AG04449 (cell line): ENCODE measurements at regions not wholly inside any gene's neighbourhood (a gene's known extent, or its start where the extent isn't known, plus 50 kb on each side); places are given as distances from the start of the nearest gene placed in this dataset.

Experiments
- CTCF ChIA-PET: fragments of 350-600 bp; formaldehyde crosslinking; extraction: SDS; loops from one replicate; lab custom pipeline; 2021; ENCODE audit warnings: antibody characterized with exemption; lab: Yijun Ruan, JAX
- POLR2A ChIA-PET: fragments of 400-600, 350-600 bp; formaldehyde crosslinking; extraction: SDS; loops from one replicate; lab custom pipeline; 2020; ENCODE audit warnings: antibody characterized with exemption, inconsistent platforms; lab: Yijun Ruan, JAX
- DNase-seq: peaks from one replicate; pipeline ENCODE4 v3.0.0-alpha.2; 2010; ENCODE audit warnings: low read depth, low spot score
- H3K4me3 ChIP-seq: 2 replicates; pipeline ENCODE4 v1.5.1; 2011; ENCODE audit warnings: low read depth, mild to moderate bottlenecking, control low read depth, low read length
- CTCF ChIP-seq: IDR thresholded peaks from one replicate; pipeline ENCODE4 v1.5.1; 2011; ENCODE audit warnings: mild to moderate bottlenecking, moderate library complexity, low read length, control low read depth, inconsistent platforms; ENCODE audit not compliant: insufficient read depth; ENCODE audit errors: missing control alignments

GRCh38 chr3:44104668-44105321, 136.9 kb upstream of the TOPAZ1 start:
- POLR2A ChIA-PET: no interaction called here
- no peak overlapping the region for H3K4me3 ChIP-seq
- no peak for TF ChIP-seq CTCF
- no peak for DNase-seq
- CTCF ChIA-PET: interaction anchor here (0.9 to 1.5 kb wide), 2 partner anchors 10 to 334 kb away, joined by 3 to 5 read pairs; no protein-coding TSS in a partner anchor

GRCh38 chr3:44105571-44105970, 136.1 kb upstream of the TOPAZ1 start:
- TF ChIP-seq CTCF: no peak
- H3K4me3 ChIP-seq: no peak overlapping the region
- DNase-seq: no peak
- ChIA-PET POLR2A (no interaction called here), CTCF (no interaction called here)

GRCh38 chr3:44106756-44107155, 134.9 kb upstream of the TOPAZ1 start:
- H3K4me3 ChIP-seq: no peak overlapping the region
- DNase-seq: no peak
- ChIA-PET POLR2A (no interaction called here), CTCF (interaction anchor here (0.9 to 1.2 kb wide), 2 partner anchors 9 to 19 kb away, joined by 3 read pairs; no protein-coding TSS in a partner anchor)
- no peak for TF ChIP-seq CTCF

GRCh38 chr3:44108481-44108880, 133.2 kb upstream of the TOPAZ1 start:
- POLR2A ChIA-PET: no interaction called here
- H3K4me3 ChIP-seq: no peak overlapping the region
- DNase-seq: no peak
- CTCF ChIA-PET: no interaction called here
- no peak for TF ChIP-seq CTCF

- POLR2A ChIA-PET: no interaction called here
- DNase-seq: no peak
Measured at GRCh38 chr3:44109771-44110361, 131.8 kb upstream of the TOPAZ1 start.

More at GRCh38 chr3:44109771-44110361, 131.8 kb upstream of the TOPAZ1 start:
- TF ChIP-seq CTCF: no peak
- no peak overlapping the region for H3K4me3 ChIP-seq
- CTCF ChIA-PET: no interaction called here
